ENCODE measurements at regions not wholly inside any gene's neighbourhood (a gene's known extent, or its start where the extent isn't known, plus 50 kb on each side); places are given as distances from the start of the nearest gene placed in this dataset.

DNA sequence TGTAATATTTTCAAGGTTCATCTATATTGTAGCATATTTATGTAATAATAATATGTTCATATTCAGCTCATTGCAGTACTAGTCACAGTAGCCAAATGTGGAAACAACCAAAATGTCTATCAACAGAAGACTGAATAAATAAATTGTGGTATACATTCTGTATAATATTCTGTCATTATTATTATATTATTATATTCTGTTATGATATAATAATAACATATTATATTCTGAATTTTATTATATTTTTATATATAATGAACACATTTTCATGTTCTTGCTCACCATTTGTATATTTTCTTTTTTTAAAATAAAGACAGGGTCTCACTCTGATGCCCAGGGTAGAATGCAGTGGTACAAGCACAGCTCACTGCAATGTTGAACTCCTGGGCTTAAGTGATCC lies 91.2 kb upstream of the STARD3NL start:
- no peak for DNase-seq

DNA sequence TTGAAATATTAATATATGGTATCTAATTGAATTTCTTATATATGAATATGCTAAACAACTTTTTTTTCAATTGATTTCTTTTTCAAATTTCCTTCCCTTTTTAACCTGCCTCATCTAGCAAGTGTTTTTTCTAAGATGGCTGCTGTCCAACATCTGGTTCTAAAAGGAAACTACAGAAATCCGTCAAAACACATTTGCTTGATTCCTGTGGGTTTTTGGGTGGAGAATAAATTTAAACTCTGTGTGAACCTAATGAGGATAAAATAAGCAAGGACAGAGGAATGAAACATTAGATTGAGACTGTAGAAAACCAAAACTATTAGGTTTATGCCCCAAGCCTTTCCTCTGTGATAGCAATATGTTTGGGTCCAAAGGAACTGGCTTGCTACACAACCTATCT lies 75.5 kb upstream of the STARD3NL start:
- no peak for DNase-seq

DNA sequence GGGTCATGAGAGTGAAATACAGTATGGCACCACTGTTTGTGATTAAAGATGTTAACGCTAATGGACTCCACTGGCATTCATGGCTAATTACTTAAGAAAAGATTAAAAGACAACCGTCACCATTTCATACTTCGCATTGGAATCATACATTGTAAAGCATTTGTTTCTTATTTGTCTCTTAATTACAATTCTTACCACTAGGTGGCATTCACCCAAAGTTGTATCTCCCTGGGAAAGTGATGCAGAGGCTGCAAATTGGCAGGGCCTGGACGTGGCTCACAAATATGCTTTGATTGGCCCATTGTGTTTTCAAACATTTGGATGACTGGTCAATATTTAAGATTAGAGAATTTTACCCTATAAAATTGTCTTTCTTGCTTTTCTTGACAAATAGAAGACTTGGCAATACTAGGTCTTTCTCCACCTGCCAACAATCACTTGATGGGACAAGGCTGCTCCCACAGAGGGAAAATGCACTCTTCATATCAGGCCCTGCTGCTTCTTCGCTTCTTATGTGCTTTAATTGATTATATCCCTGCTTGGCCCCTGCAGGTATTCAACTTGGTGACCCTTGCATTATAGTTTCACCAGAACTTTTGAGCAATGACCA lies 72.1 kb upstream of the STARD3NL start:
- peak; percentile 62 to 69 for DNase-seq

DNA sequence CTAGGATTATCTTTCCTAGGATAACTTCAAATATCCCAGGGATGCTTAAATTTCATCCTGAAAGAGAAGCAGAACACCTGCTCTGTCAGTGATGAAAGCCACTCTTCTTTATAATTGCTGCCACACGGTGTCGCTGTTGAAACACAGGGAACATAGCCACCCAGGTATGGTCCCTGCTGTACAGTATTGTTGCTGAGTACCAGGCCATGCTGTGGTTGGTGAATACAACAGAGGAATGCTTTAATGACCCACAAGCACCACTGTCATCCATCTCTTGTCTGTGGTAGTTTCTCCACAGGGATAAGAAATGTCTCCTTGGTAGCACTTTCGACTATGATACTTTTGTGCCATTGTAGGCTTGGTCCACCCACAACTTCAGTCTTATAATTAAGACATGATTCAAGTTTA lies 70.6 kb upstream of the STARD3NL start:
- peak; percentile 76 to 81 for DNase-seq

DNA sequence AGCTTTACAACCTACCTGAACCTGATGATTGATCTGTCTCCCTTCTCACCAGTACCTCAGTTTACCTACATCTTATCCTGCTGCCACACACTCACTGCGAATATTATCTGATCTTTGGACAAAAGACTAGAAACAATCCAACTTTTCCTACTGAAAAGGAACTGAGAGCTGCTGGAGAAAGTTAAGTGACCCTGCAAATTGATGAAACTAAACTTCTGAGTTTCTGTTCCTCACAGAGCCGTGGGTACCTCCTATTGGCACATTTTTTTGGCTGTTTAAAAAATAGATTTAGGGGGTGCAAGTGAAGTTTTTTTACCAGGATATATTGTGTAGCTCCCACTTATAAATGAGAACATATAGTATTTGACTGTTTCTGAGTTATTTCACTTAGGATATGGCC lies 66.0 kb upstream of the STARD3NL start:
- DNase-seq = no peak

DNA sequence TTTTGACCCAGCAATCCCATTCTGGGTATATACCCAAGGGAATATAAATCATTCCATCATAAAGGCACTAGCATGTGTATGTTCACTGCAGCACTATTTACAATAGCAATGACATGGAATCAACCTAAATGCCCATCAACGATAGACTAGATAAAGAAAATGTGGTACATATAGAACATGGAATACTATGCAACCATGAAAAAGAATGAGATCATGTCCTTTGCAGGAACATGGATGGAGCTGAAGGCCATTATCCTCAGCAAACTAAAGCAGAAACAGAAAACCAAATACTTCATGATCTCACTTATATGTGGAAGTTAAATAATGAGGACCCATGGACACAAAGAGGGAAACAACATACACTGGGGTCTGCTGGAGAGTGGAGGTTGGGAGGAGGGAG lies 58.0 kb upstream of the STARD3NL start:
- DNase-seq = no peak

DNA sequence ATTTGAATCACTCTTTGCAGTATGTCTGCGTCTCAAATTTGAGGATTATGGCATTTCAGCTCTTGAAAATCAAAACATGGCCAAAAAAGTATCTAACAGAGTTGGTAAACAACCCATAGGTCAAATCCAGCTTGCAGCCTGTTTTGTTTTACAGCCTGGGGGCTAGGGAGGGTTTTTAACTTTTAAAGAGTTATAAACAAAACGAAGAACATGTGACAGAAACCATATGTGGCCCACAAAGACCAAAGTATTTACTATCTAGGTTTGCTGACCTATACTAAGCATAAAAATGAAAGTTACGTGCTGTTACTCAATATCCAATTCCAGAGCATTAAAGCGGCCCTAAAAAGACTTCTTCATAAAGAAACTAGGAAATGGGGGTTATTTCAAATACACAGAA lies 55.5 kb upstream of the STARD3NL start:
- no peak for DNase-seq

DNA sequence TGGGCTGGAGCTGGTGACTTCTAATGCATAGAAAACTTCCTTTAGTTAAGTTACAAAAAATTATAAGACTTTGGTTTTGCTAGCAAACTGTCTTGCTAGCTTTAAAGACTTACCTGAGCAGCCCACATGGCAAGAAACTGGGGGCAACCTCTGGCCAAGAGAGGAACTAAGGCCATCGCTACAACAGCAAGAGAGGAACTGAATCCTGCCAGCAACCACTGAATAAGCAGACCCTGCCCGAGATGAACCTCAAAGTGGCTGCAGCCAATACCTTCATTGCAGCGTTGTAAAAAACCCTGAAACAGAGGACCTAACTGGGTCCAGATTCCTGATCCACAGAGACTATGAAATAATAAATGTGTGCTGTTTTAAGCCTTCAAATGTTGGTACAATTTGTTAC lies 54.6 kb upstream of the STARD3NL start:
- DNase-seq = no peak

DNA sequence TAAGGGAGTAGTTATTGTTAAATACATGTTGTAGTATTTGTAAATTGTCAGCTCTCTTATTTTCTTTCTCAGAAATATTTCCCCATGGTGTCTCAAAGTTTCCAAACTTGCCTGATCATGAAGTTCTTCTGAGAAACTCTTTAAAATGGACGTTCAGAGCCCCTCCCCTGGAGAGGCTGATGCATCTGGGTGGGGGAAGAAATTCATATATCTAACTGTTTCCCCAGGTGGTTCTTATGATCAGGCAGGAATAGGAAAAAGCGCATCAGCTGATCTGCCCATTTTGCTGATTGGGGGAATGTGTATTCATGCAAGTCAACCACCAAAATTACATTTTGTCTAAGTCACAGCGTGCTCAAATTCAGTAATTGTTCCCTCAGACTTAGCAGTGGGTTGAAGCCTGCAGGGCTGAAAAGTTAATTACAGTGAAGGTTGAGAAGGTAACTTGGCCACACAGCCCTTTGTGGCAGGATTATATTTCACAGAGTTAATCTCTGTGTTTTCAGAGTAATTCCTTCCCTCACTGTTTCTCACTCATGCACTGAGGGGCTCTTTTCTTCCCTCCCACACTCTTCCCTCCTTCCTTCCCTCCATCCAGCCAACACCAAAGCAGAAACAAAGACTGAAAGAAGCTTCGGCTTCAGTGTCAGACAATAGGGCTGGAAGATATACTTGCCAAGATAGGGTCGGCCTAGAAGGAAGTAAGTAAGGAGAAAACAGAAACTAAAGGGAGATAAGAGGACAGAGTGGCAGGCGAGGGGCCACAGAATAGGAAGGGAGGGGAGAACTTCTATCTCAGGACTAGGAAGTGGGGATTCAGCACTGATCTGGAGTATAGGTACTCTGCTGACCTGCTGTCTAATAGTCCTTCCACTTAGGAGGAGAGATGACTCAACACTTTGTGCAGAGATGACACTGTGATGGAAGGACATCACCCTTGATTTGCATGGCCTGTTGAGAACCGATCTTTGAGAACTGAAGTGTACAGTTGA lies 50.5 kb upstream of the STARD3NL start:
- no peak for DNase-seq

Measured in SHP77 (cell line).